Stomach smooth muscle (tissue), 2 donors: ENCODE measurements at regions not wholly inside any gene's neighbourhood (a gene's known extent, or its start where the extent isn't known, plus 50 kb on each side); places are given as distances from the start of the nearest gene placed in this dataset.

ENCODE experiments used
- H3K27ac ChIP-seq: one replicate; pipeline ENCODE4 v1.7.0; 2013; ENCODE audit warnings: mild to moderate bottlenecking, low read length, inconsistent platforms
- H3K27me3 ChIP-seq, 2 donors: one replicate each; pipeline ENCODE4 v1.7.0; 2013; ENCODE audit warnings: low read length in 2 of 2; ENCODE audit not compliant: insufficient read depth in 2 of 2, control insufficient read depth in 1 of 2
- H3K36me3 ChIP-seq, 2 donors: one replicate each; pipeline ENCODE4 v1.7.0; 2013; ENCODE audit warnings: low read length in 2 of 2; ENCODE audit not compliant: control insufficient read depth in 2 of 2, insufficient read depth in 2 of 2
- H3K4me1 ChIP-seq: one replicate; pipeline ENCODE4 v1.7.0; 2013; ENCODE audit warnings: low read length; ENCODE audit not compliant: control insufficient read depth, insufficient read depth
- H3K4me3 ChIP-seq, 2 donors: one replicate each; pipeline ENCODE4 v1.7.0; 2013; ENCODE audit warnings: low read length in 2 of 2
- H3K9ac ChIP-seq, 2 donors: one replicate each; pipeline ENCODE4 v1.7.0; 2013; ENCODE audit warnings: low read length in 2 of 2, mild to moderate bottlenecking in 1 of 2
- H3K9me3 ChIP-seq, 2 donors: one replicate each; pipeline ENCODE4 v1.7.0; 2013; ENCODE audit warnings: low read length in 2 of 2; ENCODE audit not compliant: control insufficient read depth in 2 of 2
- donor health status: healthy.
- donor health status: Pancreatic carcinoma.

- Histone ChIP-seq H3K36me3 (no peaks in the 10 kb centered on the region), H3K4me1 (peaks cover 2% of the 10 kb centered on the region), H3K4me3 (no peak overlapping the region), H3K27me3 (no peaks in the 10 kb centered on the region), H3K27ac (no peak overlapping the region), H3K9ac (no peak overlapping the region), H3K9me3 (no peaks in the 10 kb centered on the region)
These were observed 652.5 kb upstream of the TBX3 start for GRCh38 chr12:115336506-115336905.

- Histone ChIP-seq H3K27ac (no peak overlapping the region), H3K4me1 (peaks cover 2% of the 10 kb centered on the region), H3K27me3 (no peaks in the 10 kb centered on the region), H3K9me3 (no peaks in the 10 kb centered on the region), H3K9ac (no peak overlapping the region), H3K36me3 (no peaks in the 10 kb centered on the region), H3K4me3 (no peak overlapping the region)
These were observed 651.6 kb upstream of the TBX3 start for GRCh38 chr12:115335594-115335993.

DNA sequence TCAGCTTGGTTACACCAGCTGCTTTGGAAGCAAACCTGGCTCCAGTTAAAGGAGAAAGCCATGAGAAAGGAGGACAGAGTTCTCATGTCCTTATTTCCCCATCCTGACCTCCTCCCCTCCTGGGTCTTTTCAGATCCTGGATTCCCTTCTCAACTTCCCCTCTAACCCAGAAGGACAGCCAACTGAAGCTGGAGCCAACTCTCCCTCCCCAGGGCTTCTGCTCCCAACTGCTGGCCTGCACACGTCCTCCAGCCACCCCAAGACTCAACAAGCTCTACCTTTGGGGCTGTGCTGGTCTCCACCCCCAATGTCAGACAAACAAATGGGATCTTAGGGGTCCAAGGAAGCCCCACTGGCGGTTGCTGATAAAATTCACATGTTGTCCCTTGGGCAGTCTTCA is 651.1 kb upstream of the TBX3 start:
- Histone ChIP-seq H3K9me3 (no peaks in the 10 kb centered on the region), H3K27ac (no peak overlapping the region), H3K4me1 (peaks cover 2% of the 10 kb centered on the region), H3K9ac (no peak overlapping the region), H3K36me3 (no peaks in the 10 kb centered on the region), H3K27me3 (no peaks in the 10 kb centered on the region), H3K4me3 (no peak overlapping the region)

- no peak overlapping the region for H3K4me3 ChIP-seq
- H3K27ac ChIP-seq = no peak overlapping the region
- no peaks in the 10 kb centered on the region for H3K27me3 ChIP-seq
- H3K4me1 ChIP-seq = peaks cover 2% of the 10 kb centered on the region
- no peak overlapping the region for H3K9ac ChIP-seq
- no peaks in the 10 kb centered on the region for H3K36me3 ChIP-seq
- H3K9me3 ChIP-seq = no peaks in the 10 kb centered on the region
These were observed 649.0 kb upstream of the TBX3 start for GRCh38 chr12:115332945-115333344.

- no peak overlapping the region for H3K9ac ChIP-seq
- no peaks in the 10 kb centered on the region for H3K36me3 ChIP-seq
- no peak overlapping the region for H3K27ac ChIP-seq
These were observed 641.9 kb upstream of the TBX3 start for GRCh38 chr12:115325858-115326257.

DNA sequence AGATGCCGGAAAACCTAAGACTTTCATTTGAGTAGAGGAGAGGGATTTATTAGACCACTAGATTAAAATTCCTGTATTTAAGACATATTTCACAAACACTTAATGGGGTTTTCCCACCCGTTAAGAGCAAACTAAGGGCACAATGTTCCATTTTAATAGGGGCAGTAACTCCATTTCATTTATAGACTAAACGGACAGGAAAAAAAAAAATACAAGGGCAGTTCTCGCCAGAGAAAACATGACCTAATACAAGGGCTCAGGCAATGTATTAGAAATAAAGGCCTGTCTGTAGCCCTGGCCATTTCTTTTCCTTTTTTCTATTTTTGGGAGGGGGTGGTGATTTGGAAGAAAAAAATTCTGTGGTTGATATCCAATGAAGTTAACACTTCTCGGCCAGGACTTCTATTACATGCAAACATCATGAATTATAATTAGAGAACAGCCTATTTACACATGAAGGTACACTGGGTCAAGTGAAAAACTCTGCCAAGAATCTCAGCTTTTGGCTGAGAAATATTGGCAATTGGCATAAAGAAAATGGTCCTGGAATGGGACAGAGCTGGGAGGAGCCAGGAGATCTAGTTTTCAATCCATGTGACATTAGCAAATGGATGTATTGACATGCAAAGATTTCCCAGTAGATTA is 641.1 kb upstream of the TBX3 start:
- H3K36me3 ChIP-seq = no peaks in the 10 kb centered on the region
- H3K9me3 ChIP-seq = no peaks in the 10 kb centered on the region
- H3K4me1 ChIP-seq = no peaks in the 10 kb centered on the region
- H3K27me3 ChIP-seq = no peaks in the 10 kb centered on the region
- H3K27ac ChIP-seq = no peak overlapping the region
- no peak overlapping the region for H3K9ac ChIP-seq
- no peak overlapping the region for H3K4me3 ChIP-seq

More at GRCh38 chr12:115325858-115326257, 641.9 kb upstream of the TBX3 start:
- no peaks in the 10 kb centered on the region for H3K9me3 ChIP-seq
- no peaks in the 10 kb centered on the region for H3K27me3 ChIP-seq
- H3K4me1 ChIP-seq = no peaks in the 10 kb centered on the region
- no peak overlapping the region for H3K4me3 ChIP-seq

DNA sequence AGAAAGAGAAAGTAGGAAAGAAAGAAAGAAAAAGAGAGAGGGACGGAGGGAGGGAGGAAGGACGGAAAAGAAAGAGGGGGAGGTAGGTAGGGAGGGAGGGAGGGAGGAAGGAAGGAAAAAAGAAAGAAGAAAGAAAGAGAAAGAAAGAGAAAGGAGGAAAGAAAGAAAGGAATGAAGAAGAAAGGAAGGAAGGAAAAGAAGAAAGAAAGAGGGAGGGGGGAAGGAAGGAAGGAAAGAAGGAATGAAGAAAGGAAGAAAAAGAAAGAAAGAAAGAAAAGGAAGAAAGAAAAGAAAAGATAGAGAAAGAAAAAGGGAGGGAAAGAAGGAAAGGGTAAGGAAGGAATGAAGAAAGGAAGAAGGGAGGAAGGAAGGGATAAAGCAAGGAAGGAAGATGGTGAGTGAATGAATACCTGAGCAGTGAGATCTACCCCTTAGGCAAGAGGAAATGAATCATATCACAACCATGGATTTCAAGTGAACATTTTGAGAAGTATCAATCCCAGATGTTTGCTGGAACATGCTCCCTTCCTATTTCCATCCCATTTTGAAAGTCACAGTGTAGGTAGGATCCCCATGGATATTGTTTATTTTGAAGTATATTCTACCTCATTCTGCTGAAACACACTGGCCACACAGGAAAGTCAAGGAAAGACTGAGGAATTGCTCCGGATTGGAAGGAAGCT is 639.4 kb upstream of the TBX3 start:
- Histone ChIP-seq H3K9ac (no peak overlapping the region), H3K4me1 (no peaks in the 10 kb centered on the region), H3K9me3 (no peaks in the 10 kb centered on the region), H3K27me3 (no peaks in the 10 kb centered on the region), H3K4me3 (no peak overlapping the region), H3K27ac (no peak overlapping the region), H3K36me3 (no peaks in the 10 kb centered on the region)

- Histone ChIP-seq H3K27me3 (no peaks in the 10 kb centered on the region), H3K4me1 (no peaks in the 10 kb centered on the region), H3K27ac (no peak overlapping the region), H3K9ac (no peak overlapping the region), H3K9me3 (no peaks in the 10 kb centered on the region), H3K4me3 (no peak overlapping the region), H3K36me3 (no peaks in the 10 kb centered on the region)
These were observed 638.3 kb upstream of the TBX3 start for GRCh38 chr12:115322275-115322674.

DNA sequence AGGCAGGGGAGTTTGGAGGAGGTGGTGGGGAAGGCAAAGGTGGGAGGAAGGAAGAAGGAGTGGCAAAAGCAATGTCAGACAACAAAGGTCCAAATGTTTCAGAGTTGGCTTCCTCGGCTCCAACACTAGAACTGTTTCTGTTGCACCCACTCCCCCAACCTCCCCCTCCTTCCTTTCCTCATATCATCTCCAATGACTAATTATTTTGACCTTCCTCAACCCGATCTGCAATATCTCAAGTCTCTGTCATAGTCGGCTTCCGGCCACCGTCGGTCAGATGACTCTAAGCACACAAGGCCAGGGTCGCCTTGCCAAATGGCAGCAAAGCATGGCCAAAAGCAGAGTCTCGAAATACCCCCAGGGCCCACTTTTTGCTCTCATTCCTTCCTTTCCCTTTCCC is 637.0 kb upstream of the TBX3 start:
- H3K4me3 ChIP-seq = no peak overlapping the region
- no peak overlapping the region for H3K27ac ChIP-seq
- no peaks in the 10 kb centered on the region for H3K9me3 ChIP-seq

DNA sequence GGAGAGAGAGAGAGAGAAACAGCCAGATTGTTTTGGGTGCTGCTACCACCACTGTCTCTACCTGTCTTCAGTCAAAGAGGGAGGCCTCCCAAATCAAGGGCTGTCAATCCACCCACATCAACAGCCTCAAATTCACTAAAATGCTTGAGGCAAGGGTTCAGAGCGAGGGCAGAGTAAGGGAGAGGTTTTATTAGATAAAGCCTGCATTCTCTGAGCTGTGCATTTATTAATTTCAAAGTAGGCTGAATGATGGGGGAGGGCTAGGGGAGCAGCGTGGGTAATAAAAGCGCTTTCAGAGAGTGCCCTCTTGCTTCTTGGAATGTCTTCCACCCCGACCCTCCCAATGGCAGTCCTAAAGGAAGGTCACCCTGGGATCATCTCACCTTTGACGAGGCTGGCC is 636.5 kb upstream of the TBX3 start:
- H3K9ac ChIP-seq = no peak overlapping the region
- H3K9me3 ChIP-seq = no peaks in the 10 kb centered on the region
- H3K4me3 ChIP-seq = no peak overlapping the region
- no peaks in the 10 kb centered on the region for H3K36me3 ChIP-seq
- no peaks in the 10 kb centered on the region for H3K4me1 ChIP-seq
- no peak overlapping the region for H3K27ac ChIP-seq
- no peaks in the 10 kb centered on the region for H3K27me3 ChIP-seq

More for the DNA sequence above, 637.0 kb upstream of the TBX3 start:
- H3K36me3 ChIP-seq = no peaks in the 10 kb centered on the region
- H3K9ac ChIP-seq = no peak overlapping the region
- H3K4me1 ChIP-seq = no peaks in the 10 kb centered on the region
- H3K27me3 ChIP-seq = no peaks in the 10 kb centered on the region

- peaks cover 2 to 3% of the 10 kb centered on the region in 2 donors for H3K9me3 ChIP-seq
- no peaks in the 10 kb centered on the region for H3K36me3 ChIP-seq
- no peak overlapping the region for H3K27ac ChIP-seq
- H3K4me1 ChIP-seq = no peaks in the 10 kb centered on the region
- no peak overlapping the region for H3K9ac ChIP-seq
- no peaks in the 10 kb centered on the region for H3K27me3 ChIP-seq
- H3K4me3 ChIP-seq = no peak overlapping the region
These were observed 635.6 kb upstream of the TBX3 start for GRCh38 chr12:115319446-115320040.
